Sigmoid colon (tissue), 4 donors: ENCODE measurements at regions not wholly inside any gene's neighbourhood (a gene's known extent, or its start where the extent isn't known, plus 50 kb on each side); places are given as distances from the start of the nearest gene placed in this dataset.

Experiments used
- POLR2A ChIP-seq, 2 donors: fragments of 450-650 bp; IDR thresholded peaks; one replicate each; pipeline ENCODE4 v1.6.1; 2016; ENCODE audit warnings: antibody characterized with exemption in 2 of 2, mild to moderate bottlenecking in 2 of 2, moderate library complexity in 2 of 2
- POLR2AphosphoS5 ChIP-seq, 4 donors: sonication (generic); formaldehyde crosslinking; IDR thresholded peaks; one replicate each; pipeline ENCODE4 v1.6.1; 2017; ENCODE audit warnings: antibody characterized with exemption in 4 of 4
- TF ChIP-seq, protein P1 (sequence below), 4 experiments: fragments of 450-650 bp in 3 of 4; fragments of 200-600 bp in 1 of 4; IDR thresholded peaks; one replicate each; pipeline ENCODE4 v1.5.1; 2016 to 2019; ENCODE audit warnings: antibody characterized with exemption in 4 of 4, mild to moderate bottlenecking in 3 of 4, moderate library complexity in 2 of 4

DNA sequence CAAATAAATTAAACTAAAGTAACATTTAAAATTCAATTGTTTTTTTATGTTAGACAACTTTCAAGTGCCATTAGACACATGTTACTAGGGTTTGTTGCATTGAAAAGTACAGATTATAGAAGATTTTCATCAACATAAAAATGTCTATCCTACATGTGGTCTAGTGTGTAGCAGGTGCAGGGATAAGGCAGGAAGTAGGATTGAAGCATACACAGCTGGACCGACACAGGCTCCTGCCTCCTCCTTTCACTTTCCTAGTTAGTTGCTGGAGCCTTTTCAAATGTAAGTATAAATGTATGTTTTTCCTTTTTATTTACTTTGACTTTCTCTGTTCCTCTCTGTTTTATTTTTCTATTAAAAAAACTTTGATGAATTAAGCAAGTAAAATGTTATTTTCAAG is 246.9 kb upstream of the LUZP2 start:
- TF ChIP-seq, protein P1, sequence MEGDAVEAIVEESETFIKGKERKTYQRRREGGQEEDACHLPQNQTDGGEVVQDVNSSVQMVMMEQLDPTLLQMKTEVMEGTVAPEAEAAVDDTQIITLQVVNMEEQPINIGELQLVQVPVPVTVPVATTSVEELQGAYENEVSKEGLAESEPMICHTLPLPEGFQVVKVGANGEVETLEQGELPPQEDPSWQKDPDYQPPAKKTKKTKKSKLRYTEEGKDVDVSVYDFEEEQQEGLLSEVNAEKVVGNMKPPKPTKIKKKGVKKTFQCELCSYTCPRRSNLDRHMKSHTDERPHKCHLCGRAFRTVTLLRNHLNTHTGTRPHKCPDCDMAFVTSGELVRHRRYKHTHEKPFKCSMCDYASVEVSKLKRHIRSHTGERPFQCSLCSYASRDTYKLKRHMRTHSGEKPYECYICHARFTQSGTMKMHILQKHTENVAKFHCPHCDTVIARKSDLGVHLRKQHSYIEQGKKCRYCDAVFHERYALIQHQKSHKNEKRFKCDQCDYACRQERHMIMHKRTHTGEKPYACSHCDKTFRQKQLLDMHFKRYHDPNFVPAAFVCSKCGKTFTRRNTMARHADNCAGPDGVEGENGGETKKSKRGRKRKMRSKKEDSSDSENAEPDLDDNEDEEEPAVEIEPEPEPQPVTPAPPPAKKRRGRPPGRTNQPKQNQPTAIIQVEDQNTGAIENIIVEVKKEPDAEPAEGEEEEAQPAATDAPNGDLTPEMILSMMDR (IDR thresholded peaks at IDR 0.05), result no peak
- TF ChIP-seq POLR2AphosphoS5 (IDR thresholded peaks at IDR 0.05) (no peak), POLR2A (IDR thresholded peaks at IDR 0.05) (no peak)
